GM18861 (cell line): ENCODE measurements at regions not wholly inside any gene's neighbourhood (a gene's known extent, or its start where the extent isn't known, plus 50 kb on each side); places are given as distances from the start of the nearest gene placed in this dataset.

Experiments used
- ATAC-seq: cut with Tn5 transposase; IDR thresholded peaks from one replicate; pipeline ENCODE4 v1.9.1; 2021; ENCODE audit not compliant: unreplicated experiment

GRCh38 chr18:38010971-38011857, 445.6 kb upstream of the CELF4 start:
- ATAC-seq = no peak

DNA sequence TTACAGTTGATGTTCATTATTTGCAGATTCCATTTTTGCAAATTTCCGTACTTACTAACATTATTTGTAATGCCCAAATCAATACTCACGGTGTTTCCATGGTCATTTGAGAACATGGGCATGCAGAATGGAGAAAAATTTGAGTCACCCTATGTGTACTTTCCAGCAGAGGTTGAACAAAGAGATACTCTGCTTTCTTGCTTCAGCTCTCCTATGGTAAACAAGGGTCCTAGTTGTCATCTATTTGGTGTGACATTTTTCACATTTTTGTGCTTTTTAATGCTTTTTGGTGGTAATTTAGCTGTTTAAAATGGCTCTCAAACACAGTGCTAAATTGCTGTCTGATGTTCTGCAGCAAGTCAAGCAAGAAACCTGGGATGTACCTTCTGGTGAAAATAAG, 444.4 kb upstream of the CELF4 start:
- ATAC-seq = no peak

DNA sequence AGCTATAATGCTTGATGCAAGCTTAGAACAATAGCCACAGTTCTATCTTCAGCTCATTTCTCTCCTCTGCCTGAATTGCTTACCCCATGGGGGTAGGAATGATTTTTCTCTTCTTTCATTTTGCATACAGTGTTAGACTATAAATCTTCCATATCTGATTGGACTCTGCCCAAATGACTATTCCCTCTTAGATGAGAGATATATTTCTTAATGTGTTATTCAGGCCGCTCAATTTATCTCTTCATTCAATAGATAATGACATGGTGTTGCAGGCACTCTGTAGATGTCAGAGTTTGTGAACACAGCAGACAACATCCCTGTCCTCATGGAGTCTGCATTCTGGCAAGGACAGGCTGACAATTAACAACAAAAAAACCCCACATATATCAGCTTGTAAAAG, 443.7 kb upstream of the CELF4 start:
- ATAC-seq = no peak

- no peak for ATAC-seq
Measured at GRCh38 chr18:38007676-38008330, 442.2 kb upstream of the CELF4 start.

- ATAC-seq = no peak
Measured at GRCh38 chr18:38007026-38007425, 441.4 kb upstream of the CELF4 start.

DNA sequence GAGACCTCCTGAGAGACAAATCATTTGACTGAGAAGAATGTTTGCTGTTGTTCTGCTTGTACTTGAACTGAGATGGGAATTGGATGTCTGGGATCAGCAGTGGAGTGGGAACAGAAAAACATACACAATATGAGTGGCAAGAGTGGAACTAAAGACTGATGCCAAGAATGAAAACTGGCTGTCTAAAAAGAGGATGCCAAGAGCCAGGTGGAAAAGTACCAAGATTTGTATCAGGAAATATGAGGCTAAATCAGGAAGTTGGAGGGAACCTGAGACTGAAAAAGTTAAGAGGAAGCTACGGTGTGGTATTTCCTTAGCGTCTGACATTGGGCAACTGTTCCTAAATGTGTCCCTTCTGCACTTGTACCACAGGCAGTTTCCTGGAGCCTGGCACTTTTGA, 440.9 kb upstream of the CELF4 start:
- no peak for ATAC-seq

GRCh38 chr18:37997695-37998094, 432.1 kb upstream of the CELF4 start:
- no peak for ATAC-seq

GRCh38 chr18:37987901-37988300, 422.3 kb upstream of the CELF4 start:
- ATAC-seq = no peak

DNA sequence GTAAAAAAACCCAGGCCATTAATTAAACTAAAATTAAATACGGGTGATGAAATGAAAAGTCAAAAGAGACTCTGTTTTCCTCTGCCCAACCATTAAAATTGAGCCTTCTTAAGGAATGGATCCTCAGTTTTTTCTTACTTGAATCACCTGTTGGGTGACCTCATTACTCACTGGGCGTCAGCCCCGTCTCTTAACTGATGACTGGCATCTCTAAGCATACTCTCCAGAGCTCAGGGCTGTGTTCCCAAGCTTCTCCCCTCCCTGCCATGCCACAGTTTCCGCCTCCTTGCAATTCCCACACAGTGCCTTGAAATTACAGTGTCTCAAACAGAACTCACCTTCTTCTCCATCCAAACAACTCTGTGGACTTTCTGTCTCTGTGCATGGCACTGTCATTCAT, 421.1 kb upstream of the CELF4 start:
- ATAC-seq = no peak

GRCh38 chr18:37985126-37985525, 419.5 kb upstream of the CELF4 start:
- ATAC-seq = no peak

GRCh38 chr18:37980556-37980955, 415.0 kb upstream of the CELF4 start:
- no peak for ATAC-seq

GRCh38 chr18:37975446-37975845, 409.8 kb upstream of the CELF4 start:
- no peak for ATAC-seq

DNA sequence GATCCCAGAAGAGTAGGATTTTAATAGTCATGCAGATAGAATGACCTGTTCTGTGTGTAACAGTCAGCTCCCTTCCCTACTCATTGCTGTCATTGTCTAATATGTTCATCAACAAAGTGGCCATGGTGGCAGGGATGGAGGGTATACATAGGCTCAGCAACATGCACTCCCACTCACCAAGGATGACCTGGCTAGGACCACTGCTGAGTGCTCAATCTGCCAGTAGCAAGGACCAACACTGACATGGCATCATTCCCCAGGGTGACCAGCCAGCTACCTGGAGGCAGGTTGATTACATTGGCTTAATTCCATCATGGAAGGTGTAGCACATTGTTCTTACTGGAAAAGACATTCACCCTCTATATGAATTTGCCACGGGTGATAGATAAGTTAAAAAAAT, 401.7 kb upstream of the CELF4 start:
- no peak for ATAC-seq

- no peak for ATAC-seq
Measured at GRCh38 chr18:37965572-37965970, 400.0 kb upstream of the CELF4 start.

DNA sequence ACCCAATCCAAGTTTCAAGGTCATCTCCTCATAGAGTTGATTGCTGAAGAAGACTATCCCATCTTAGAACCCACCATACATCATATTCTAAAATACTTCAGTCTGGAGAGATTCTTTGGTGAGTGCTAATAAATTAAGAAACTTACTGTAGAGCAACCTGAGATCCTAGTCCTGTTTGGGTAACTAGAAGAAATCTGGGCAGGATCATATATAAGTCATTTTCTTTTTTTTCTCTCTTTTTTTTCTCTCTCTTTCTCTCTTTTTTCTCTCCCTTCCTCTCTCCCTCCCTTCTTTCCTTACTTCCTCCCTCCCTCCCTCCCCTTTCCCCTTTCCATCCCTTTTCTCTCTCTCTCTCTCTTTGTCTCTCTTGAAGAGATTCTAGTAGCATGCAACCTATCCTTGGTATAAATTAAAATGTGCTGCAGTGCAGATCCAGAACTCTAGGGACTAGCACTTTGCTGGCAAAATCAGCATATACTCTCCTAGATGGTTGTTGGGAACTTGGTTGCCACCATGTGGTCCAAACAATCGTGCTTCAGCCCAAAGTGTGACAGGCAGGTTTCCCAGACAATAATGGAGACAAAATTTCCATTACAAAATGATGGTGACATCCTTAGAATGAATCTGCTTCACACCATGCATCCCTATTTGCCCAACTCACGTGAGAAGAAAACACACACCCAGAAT, 399.4 kb upstream of the CELF4 start:
- no peak for ATAC-seq

GRCh38 chr18:37963837-37964236, 398.2 kb upstream of the CELF4 start:
- ATAC-seq = no peak

- ATAC-seq = no peak
Measured at GRCh38 chr18:37962316-37962966, 396.8 kb upstream of the CELF4 start.

DNA sequence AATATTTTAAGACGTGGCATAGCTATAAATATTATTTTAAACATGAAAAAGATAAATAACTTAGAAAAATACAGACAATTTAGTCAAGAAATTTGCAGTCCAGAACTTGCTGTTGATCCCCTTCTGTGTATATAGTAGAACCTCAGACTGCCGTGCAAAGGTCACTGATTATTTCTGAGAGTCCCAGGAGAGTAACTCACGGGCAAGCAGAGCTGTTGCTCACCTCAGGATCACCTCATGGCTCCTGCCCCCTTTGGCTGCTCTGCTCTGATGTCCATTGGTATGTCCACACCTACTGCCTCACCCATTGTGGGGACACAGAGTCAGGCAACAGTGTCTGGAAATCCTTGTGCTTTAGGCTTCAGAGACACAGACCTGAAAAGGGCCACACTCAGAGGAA, 392.9 kb upstream of the CELF4 start:
- ATAC-seq = no peak

GRCh38 chr18:37956902-37957301, 391.3 kb upstream of the CELF4 start:
- ATAC-seq = no peak

GRCh38 chr18:37956020-37956419, 390.4 kb upstream of the CELF4 start:
- no peak for ATAC-seq

DNA sequence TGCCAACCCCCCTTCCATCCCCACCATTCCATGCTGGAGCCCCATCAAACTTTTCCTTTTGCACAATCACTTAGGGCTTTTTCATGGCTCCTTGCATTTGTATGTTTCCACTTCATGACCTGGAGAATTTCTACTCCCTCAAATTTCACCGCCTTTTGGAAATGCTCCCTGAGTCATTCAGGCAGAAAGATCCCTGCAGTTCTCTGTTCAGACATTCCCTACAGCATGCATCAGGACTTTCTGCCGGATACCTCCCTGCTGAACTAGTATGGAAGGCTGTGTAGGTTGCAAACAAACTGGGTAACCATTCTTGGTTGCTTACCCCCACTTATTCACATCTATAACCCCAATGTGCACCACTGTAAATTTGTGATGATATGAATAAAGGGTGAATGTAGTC, 389.6 kb upstream of the CELF4 start:
- no peak for ATAC-seq
